IMR-90 (cell line): ENCODE measurements at regions not wholly inside any gene's neighbourhood (a gene's known extent, or its start where the extent isn't known, plus 50 kb on each side); places are given as distances from the start of the nearest gene placed in this dataset.

ENCODE experiments used
- ATAC-seq: fragments of 200-7000 bp; cut with Tn5 transposase; 2 replicates; pipeline ENCODE4 v1.9.1; 2020; ENCODE audit warnings: low read depth, mild to moderate bottlenecking, moderate library complexity
- BruUV-seq: library from RNA; stranded (reverse); fragments of 400-500 nt; replicated peaks from 2 replicates; lab custom pipeline; 2021; lab: Mats Ljungman, UMichigan
- CTCF ChIA-PET: fragments of 300-600 bp; formaldehyde crosslinking; extraction: SDS; loops from one replicate; lab custom pipeline; 2021; ENCODE audit warnings: antibody characterized with exemption; lab: Yijun Ruan, JAX
- POLR2A ChIA-PET: fragments of 300-600 bp; sonication (Branson Sonifier 250); formaldehyde crosslinking; loops from one replicate; lab custom pipeline; 2022; ENCODE audit warnings: antibody characterized with exemption; ENCODE audit not compliant: unreplicated experiment; lab: Charles Lee
- DNase-seq: peaks from one replicate; pipeline ENCODE4 v3.0.0; 2013
- H2AFZ ChIP-seq: replicated peaks from 2 replicates; pipeline ENCODE3; 2013; ENCODE audit warnings: low read length, mild to moderate bottlenecking; ENCODE audit not compliant: poor library complexity
- H2AK5ac ChIP-seq: 2 replicates; pipeline ENCODE4 v1.6.1; 2013; ENCODE audit warnings: low read depth, low read length, inconsistent platforms
- H2AK9ac ChIP-seq: replicated peaks from 2 replicates; pipeline ENCODE3; 2013; ENCODE audit warnings: mild to moderate bottlenecking, low read depth, low read length, moderate library complexity; ENCODE audit not compliant: poor library complexity
- H2BK120ac ChIP-seq: 2 replicates; pipeline ENCODE4 v1.6.1; 2013; ENCODE audit warnings: low read depth, low read length, inconsistent platforms
- H2BK15ac ChIP-seq: 3 replicates; pipeline ENCODE4 v1.6.1; 2013; ENCODE audit warnings: low read depth, low read length, inconsistent platforms
- H2BK20ac ChIP-seq: 2 replicates; pipeline ENCODE4 v1.6.1; 2013; ENCODE audit warnings: low read depth, mild to moderate bottlenecking, inconsistent platforms, low read length, moderate library complexity
- H2BK5ac ChIP-seq: 2 replicates; pipeline ENCODE4 v1.6.1; 2013; ENCODE audit warnings: mild to moderate bottlenecking, low read depth, low read length, inconsistent platforms; ENCODE audit not compliant: poor library complexity, severe bottlenecking
- H3K14ac ChIP-seq: replicated peaks from 2 replicates; pipeline ENCODE4 v1.6.1; 2013; ENCODE audit warnings: low read depth, low read length, inconsistent platforms
- H3K18ac ChIP-seq: 2 replicates; pipeline ENCODE4 v1.6.1; 2013; ENCODE audit warnings: low read depth, low read length, control low read depth
- H3K23ac ChIP-seq: 2 replicates; pipeline ENCODE4 v1.6.1; 2013; ENCODE audit warnings: low read depth, low read length, inconsistent platforms
- H3K27ac ChIP-seq: 2 replicates; pipeline ENCODE4 v1.5.1; 2013; ENCODE audit warnings: mild to moderate bottlenecking, control low read depth, low read length; ENCODE audit not compliant: insufficient read depth
- H3K27me3 ChIP-seq: 2 replicates; pipeline ENCODE4 v1.6.1; 2013; ENCODE audit warnings: low read length; ENCODE audit not compliant: control insufficient read depth, insufficient read depth
- H3K36me3 ChIP-seq: 2 replicates; pipeline ENCODE4 v1.6.1; 2013; ENCODE audit warnings: low read length, mixed read lengths; ENCODE audit not compliant: control insufficient read depth, insufficient read depth
- H3K4ac ChIP-seq: 2 replicates; pipeline ENCODE4 v1.6.1; 2013; ENCODE audit warnings: low read depth, low read length, inconsistent platforms
- H3K4me1 ChIP-seq: 2 replicates; pipeline ENCODE4 v1.6.1; 2013; ENCODE audit warnings: low read length, mixed read lengths; ENCODE audit not compliant: control insufficient read depth, insufficient read depth
- H3K4me2 ChIP-seq: 2 replicates; pipeline ENCODE4 v1.6.1; 2013; ENCODE audit warnings: low read depth, mild to moderate bottlenecking, control low read depth, low read length, moderate library complexity
- H3K4me3 ChIP-seq: 2 replicates; pipeline ENCODE4 v1.5.1; 2013; ENCODE audit warnings: low read depth, mild to moderate bottlenecking, control low read depth, low read length, moderate library complexity; ENCODE audit not compliant: insufficient read depth
- H3K56ac ChIP-seq: 2 replicates; pipeline ENCODE4 v1.6.1; 2013; ENCODE audit warnings: low read length, inconsistent platforms; ENCODE audit not compliant: insufficient read depth; ENCODE audit errors: extremely low read depth
- H3K79me1 ChIP-seq, 2 experiments: 2 replicates each; pipeline ENCODE4 v1.6.1; 2013; ENCODE audit warnings: low read length in 2 of 2, inconsistent platforms in 1 of 2, low read depth in 1 of 2
- H3K9ac ChIP-seq: 2 replicates; pipeline ENCODE4 v1.6.1; 2013; ENCODE audit warnings: low read depth, low read length, control low read depth
- H3K9me1 ChIP-seq: 2 replicates; pipeline ENCODE4 v1.6.1; 2013; ENCODE audit warnings: low read length, inconsistent platforms; ENCODE audit not compliant: insufficient read depth
- H3K9me3 ChIP-seq: 2 replicates; pipeline ENCODE4 v1.6.1; 2013; ENCODE audit warnings: low read length; ENCODE audit not compliant: control insufficient read depth, insufficient read depth
- H4K20me1 ChIP-seq: 2 replicates; pipeline ENCODE4 v1.6.1; 2013; ENCODE audit warnings: low read length, inconsistent platforms; ENCODE audit not compliant: insufficient read depth
- H4K5ac ChIP-seq: 2 replicates; pipeline ENCODE4 v1.6.1; 2013; ENCODE audit warnings: mild to moderate bottlenecking, low read depth, low read length, control low read depth
- H4K8ac ChIP-seq, 2 experiments: 2 replicates each; pipeline ENCODE4 v1.6.1; 2013; ENCODE audit warnings: low read depth in 2 of 2, low read length in 2 of 2, control low read depth in 1 of 2, inconsistent platforms in 1 of 2
- H4K91ac ChIP-seq: 2 replicates; pipeline ENCODE4 v1.6.1; 2013; ENCODE audit warnings: low read depth, low read length, inconsistent platforms; ENCODE audit not compliant: insufficient read depth
- BHLHE40 ChIP-seq: fragments of 150-350 bp; IDR thresholded peaks from 2 replicates; pipeline ENCODE4 v1.6.1; 2016; ENCODE audit warnings: mild to moderate bottlenecking, low read depth, low read length
- CEBPB ChIP-seq: IDR thresholded peaks from 2 replicates; pipeline ENCODE4 v1.6.1; 2012; ENCODE audit warnings: low read depth, low read length, improper control_type of control experiment
- CHD1 ChIP-seq: IDR thresholded peaks from 2 replicates; pipeline ENCODE4 v1.6.1; 2012; ENCODE audit warnings: low read depth, low read length, improper control_type of control experiment
- CTCF ChIP-seq: conservative IDR thresholded peaks from 2 replicates; pipeline ENCODE4 v1.5.1; 2012; ENCODE audit warnings: mild to moderate bottlenecking, low read depth, low read length, improper control_type of control experiment
- ELK1 ChIP-seq: fragments of 150-350 bp; IDR thresholded peaks from 2 replicates; pipeline ENCODE4 v1.6.1; 2016; ENCODE audit warnings: low read depth, mild to moderate bottlenecking, low read length, moderate library complexity, borderline replicate concordance
- FOS ChIP-seq: fragments of 150-350 bp; IDR thresholded peaks from 2 replicates; pipeline ENCODE4 v1.6.1; 2016; ENCODE audit warnings: low read depth, low read length
- MXI1 ChIP-seq: IDR thresholded peaks from 2 replicates; pipeline ENCODE4 v1.6.1; 2012; ENCODE audit warnings: low read depth, mild to moderate bottlenecking, low read length, moderate library complexity, borderline replicate concordance
- NFE2L2 ChIP-seq: fragments of 150-350 bp; IDR thresholded peaks from 2 replicates; pipeline ENCODE4 v1.6.1; 2016; ENCODE audit warnings: low read depth, mild to moderate bottlenecking, low read length
- RAD21 ChIP-seq: IDR thresholded peaks from 2 replicates; pipeline ENCODE4 v1.6.1; 2012; ENCODE audit warnings: low read length, improper control_type of control experiment
- RCOR1 ChIP-seq: IDR thresholded peaks from 2 replicates; pipeline ENCODE4 v1.6.1; 2012; ENCODE audit warnings: mild to moderate bottlenecking, low read length, improper control_type of control experiment; ENCODE audit not compliant: insufficient replicate concordance
- RFX5 ChIP-seq: IDR thresholded peaks from 2 replicates; pipeline ENCODE4 v1.8.0; 2012; ENCODE audit warnings: low read depth, mild to moderate bottlenecking, low read length, moderate library complexity
- SMC3 ChIP-seq: fragments of 150-350 bp; IDR thresholded peaks from 2 replicates; pipeline ENCODE4 v1.6.1; 2016; ENCODE audit warnings: low read depth, mild to moderate bottlenecking, antibody characterized with exemption, low read length, moderate library complexity
- WGBS, 2 experiments: methylation state at CpG; one replicate each; pipeline versions ENCODE4 v1.1.5 to v1.1.7; 2013; ENCODE audit warnings: missing lambda C conversion rate in 2 of 2; ENCODE audit not compliant: insufficient read length in 1 of 2; ENCODE audit errors: extremely low coverage in 2 of 2; 5-methylcytosine and 5-hydroxymethylcytosine counted together
- dilution Hi-C: fragments of 300-500 bp; cut with HindIII; formaldehyde crosslinking; loops from one replicate; pipeline ENCODE4 v1.14.3; 2018; ENCODE audit warnings: low sequenced_read_pairs; ENCODE audit not compliant: unreplicated experiment
- in situ Hi-C: fragments of 300-500 bp; cut with MboI; formaldehyde crosslinking; loops from 3 replicates; pipeline ENCODE4 v1.14.3; 2019; ENCODE audit warnings: low sequenced_read_pairs, inconsistent platforms, mixed read lengths
- intact Hi-C: fragments of 100-400 bp; cut with micrococcal nuclease; formaldehyde crosslinking; loops from 2 replicates; pipeline ENCODE4 v1.10.0; 2022

GRCh38 chr10:33743429-33743857 is 409.0 kb upstream of the NRP1 start:
- intact Hi-C loops (loop anchor here (10.0 kb wide), 1 partner anchor 409 kb away; the partner anchor contains the start of gene NRP1), dilution Hi-C loops (no loop called here)
- no peak overlapping the region for H4K5ac ChIP-seq

More at GRCh38 chr10:33743429-33743857, 409.0 kb upstream of the NRP1 start:
- no peak overlapping the region for H2AFZ ChIP-seq
- peaks cover 3% of the 10 kb centered on the region; the same call in 1 of the 2 replicates for H3K27me3 ChIP-seq
- TF ChIP-seq FOS (no peak), CTCF (no peak), CHD1 (no peak), SMC3 (no peak), RAD21 (no peak), CEBPB (no peak), BHLHE40 (no peak), NFE2L2 (no peak), RFX5 (no peak), MXI1 (no peak), RCOR1 (no peak), ELK1 (no peak)
- no peak overlapping the region for H2AK9ac ChIP-seq
- no peak overlapping the region for H3K23ac ChIP-seq
- WGBS, 2 experiments = 60% methylated on average over 2 of the region's 2 CpGs; no CpG with 5 or more reads in 1 of the 2 experiments
- H3K4me1 ChIP-seq = no peaks in the 10 kb centered on the region
- no peak overlapping the region for H2BK15ac ChIP-seq
- H4K8ac ChIP-seq = no peak overlapping the region
- no peaks in the 10 kb centered on the region for H3K79me1 ChIP-seq
- H2BK20ac ChIP-seq = no peak overlapping the region
- H4K20me1 ChIP-seq = no peaks in the 10 kb centered on the region
- H3K4ac ChIP-seq = no peak overlapping the region
- H2BK120ac ChIP-seq = no peak overlapping the region
- no peak overlapping the region for H3K14ac ChIP-seq
- H3K27ac ChIP-seq = no peak overlapping the region
- no peaks in the 10 kb centered on the region for H3K36me3 ChIP-seq
- H3K4me3 ChIP-seq = no peak overlapping the region
- no peak overlapping the region for H4K91ac ChIP-seq
- no peaks in the 10 kb centered on the region for H3K9me1 ChIP-seq
- BruUV-seq = no TSS peak
- H3K56ac ChIP-seq = no peak overlapping the region
- no peak overlapping the region for H3K18ac ChIP-seq
- ATAC-seq (no peak), DNase-seq (no peak)
- ChIA-PET CTCF (no interaction called here), POLR2A (no interaction called here)
- no peak overlapping the region for H3K4me2 ChIP-seq
- in situ Hi-C loops = no loop called here
- no peaks in the 10 kb centered on the region for H3K9me3 ChIP-seq
- H2AK5ac ChIP-seq = no peak overlapping the region
- no peak overlapping the region for H2BK5ac ChIP-seq
- no peak overlapping the region for H3K9ac ChIP-seq
